ENCODE measurements at regions not wholly inside any gene's neighbourhood (a gene's known extent, or its start where the extent isn't known, plus 50 kb on each side); places are given as distances from the start of the nearest gene placed in this dataset.

- TF ChIP-seq CTCF (IDR thresholded peaks at IDR 0.05) (no peak), POLR2A (IDR thresholded peaks at IDR 0.05) (no peak)
Observed at GRCh38 chr14:36229262-36229661, 52.7 kb upstream of the PTCSC3 start.

All from breast epithelium (tissue), 3 donors.